Renal pelvis (tissue), 1 donor: ENCODE measurements at regions not wholly inside any gene's neighbourhood (a gene's known extent, or its start where the extent isn't known, plus 50 kb on each side); places are given as distances from the start of the nearest gene placed in this dataset.
"Not testable (repeated sequence)": the region's sequence is repeated elsewhere in the genome, so short reads cannot be mapped to it uniquely, and the experiment has no call there.

ENCODE experiments used
- DNase-seq: peaks from one replicate; pipeline ENCODE4 v3.0.0-alpha.2; 2013

DNA sequence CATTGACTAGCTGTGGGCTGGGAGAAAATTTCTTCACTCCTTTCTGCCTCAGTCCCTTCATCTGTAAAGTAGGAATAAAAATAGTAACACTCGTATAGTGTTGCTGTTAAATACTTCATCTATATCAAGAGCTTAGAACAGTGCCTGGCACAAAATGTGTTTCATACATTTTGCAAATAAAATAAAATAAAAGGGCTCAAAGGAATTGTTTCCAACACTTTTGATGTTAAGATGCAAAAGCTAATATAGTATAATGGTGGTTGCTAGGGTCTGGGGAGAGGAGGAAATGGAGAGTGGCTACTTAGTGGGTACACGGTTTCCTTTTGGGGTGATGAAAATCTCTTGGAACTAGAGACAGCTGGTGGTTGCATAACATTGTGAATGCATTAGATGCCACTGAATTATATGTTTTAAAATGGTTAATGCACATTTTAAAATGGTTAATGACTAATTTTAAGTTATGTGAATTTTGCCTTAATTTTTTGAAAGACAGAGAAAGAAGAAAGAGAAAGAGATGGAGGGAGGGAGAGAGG is 542.1 kb upstream of the ID2 start:
- DNase-seq = no peak

DNA sequence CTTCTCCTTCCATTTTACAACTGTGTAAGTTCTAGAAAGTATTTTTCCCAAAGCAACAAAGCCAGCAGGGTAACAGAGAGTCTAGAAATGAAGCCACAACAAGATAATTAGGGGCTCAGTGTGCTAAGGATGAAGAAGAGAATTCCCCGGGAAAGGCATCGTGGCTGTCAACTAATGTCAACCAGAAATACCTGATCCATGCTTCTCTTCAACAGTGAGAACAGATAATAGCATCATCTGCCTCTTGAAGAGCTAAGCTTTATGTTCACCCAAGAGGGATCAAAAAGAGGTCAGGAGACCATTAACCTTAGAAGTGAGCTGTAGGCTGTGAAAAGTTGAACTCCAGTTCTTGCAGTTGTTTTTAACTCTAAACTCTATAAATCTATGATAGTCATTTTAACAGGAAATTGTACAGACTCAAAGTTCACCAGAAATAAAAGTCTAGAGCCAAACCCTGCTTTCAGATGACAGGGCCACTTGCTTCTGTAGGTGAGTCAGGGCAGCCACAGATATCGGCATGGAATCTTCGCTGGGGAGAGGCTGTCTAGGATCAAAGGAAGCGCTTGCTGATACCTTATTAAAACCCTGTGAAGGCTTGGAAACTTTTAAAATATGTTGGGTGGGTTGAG is 540.7 kb upstream of the ID2 start:
- no peak for DNase-seq

DNA sequence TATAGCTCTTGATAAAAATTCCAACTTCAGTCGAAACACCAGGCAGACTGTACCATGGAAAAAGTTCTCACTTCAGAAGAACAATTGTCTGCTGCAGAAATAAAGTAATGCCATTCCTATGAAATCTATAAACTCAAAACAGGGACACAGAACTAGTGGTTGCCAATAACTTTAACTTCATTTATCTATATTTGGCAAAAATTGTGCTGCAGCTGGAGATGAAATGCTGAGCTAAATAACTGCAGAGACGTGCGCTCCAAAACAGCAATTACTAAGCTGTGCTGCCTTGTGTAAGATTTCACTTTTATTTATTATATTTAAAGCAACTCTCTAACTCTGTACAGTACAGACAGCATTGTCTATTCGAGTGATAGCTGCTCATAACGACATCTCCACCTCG is 540.1 kb upstream of the ID2 start:
- no peak for DNase-seq

GRCh38 chr2:8142461-8142860 is 539.4 kb upstream of the ID2 start:
- DNase-seq = no peak

GRCh38 chr2:8144131-8144631 is 537.7 kb upstream of the ID2 start:
- DNase-seq = no peak

DNA sequence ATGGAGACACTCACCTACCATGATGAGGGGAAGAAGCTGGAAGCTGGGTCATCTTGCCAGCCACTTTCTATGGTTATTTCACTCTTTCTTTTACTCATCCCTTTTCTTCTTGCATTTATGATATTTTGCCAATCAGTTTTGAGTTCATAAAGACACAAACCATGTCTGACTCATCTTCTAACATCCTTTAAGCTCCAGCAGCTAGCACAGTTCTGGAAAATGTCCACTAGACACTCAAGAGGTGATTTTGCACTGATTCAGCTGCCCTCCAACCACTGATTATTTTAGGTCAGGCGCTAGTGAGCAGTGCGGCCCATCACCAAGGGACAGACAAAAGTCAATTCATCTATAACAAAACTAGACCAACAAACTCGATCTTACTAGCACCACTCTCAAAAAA is 537.1 kb upstream of the ID2 start:
- DNase-seq = no peak

DNA sequence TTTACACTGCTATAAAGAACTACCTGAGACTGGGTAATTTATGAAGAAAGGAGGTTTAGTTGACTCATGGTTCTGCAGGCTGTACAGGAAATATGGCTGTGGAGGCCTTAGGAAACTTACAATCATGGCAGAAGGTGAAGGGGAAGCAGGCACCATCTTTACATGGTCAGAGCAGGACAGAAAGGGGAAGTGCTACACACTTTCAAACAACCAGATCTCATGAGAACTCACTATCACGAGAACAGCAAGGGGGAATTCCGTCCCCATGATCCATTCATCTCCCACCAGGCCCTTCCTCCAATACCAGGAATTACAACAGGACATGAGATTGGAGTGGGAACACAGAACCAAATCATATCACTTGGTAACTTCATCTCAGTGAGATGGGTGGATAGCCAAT is 536.5 kb upstream of the ID2 start:
- not testable (repeated sequence) for DNase-seq

DNA sequence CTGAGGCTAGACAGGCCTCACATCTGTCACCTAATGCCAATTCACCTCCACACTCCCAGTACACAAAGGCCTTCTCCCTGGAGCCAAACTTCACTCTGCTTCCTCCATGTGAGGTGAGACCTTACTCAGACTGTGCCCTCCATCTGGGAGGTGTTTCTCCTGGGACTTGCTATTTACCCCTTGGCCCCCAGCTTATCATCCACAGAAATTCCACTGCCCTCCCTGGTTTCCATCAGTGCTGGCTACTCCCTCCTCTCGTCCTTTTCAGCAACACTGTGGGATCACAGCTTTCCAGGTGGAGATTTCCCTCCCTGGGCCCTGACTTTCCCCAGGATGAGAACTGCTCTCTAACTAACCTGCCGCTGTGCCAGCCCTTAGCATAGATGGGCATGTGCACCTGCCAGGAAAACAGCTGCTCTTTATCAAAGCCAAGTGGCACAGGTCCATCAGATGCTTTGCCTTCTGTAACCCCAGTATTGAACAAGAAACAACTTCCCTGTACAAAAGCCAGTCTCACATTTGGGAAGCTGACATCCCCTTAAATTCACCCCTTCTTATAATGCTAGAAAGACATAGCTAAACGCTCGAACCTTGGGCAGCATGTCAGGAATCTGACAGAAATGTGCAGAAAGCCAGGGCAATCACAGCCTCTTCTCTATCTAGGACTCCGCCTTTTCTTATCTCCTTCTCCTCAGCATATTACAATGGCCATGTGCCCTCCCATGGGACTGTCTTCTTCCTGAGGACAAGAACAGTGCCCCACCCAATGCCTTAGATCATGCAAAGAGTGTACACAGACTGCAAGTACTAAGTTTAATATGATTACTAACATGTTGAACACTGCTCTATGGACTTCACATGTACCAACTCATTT is 535.5 kb upstream of the ID2 start:
- DNase-seq = no peak

- DNase-seq = no peak
Observed at GRCh38 chr2:8148260-8149006, 533.4 kb upstream of the ID2 start.

DNA sequence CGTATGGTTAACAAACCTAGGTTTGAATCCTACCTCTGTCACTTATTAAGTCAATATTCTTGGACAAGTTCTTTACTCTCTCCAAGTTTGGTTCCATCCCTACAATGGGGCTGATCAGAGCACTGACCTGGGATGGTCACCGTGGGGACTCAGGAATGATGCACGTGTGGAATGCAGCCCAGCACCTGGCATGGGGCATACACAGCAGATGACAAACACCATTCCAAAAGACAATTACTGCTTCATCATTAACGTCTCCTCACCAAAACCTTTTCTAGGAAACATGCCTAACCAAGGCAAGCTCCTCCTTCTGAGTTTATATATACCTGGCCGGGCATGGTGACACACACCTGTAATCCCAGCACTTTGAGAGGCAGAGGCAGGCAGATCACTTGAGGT is 532.9 kb upstream of the ID2 start:
- DNase-seq = no peak

DNA sequence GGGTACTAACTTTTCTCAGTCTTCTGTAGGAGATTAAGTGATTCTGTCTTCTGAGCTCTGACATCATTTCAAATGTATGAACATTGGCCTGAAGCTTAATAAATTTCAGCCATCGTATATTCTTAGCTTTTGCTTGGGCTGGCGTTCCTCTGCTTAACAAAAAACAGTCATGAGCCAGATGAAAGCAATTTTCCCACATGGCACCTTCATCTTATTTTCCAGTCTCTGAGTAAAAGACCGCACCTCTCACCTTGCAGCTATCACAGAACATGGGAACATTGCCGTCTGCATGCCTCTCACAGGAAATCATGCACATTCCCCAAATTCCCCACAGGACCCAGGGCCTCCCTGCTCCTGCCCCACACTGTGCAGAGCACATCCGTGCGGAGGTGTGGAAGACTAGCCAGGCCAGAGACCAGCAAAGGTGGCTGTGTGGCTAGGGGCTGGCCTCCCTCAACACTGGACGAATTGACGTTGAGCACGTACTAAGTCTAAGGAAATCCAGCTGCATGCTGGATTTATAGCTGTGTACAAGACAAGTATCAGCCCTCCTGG is 531.8 kb upstream of the ID2 start:
- DNase-seq = no peak

DNA sequence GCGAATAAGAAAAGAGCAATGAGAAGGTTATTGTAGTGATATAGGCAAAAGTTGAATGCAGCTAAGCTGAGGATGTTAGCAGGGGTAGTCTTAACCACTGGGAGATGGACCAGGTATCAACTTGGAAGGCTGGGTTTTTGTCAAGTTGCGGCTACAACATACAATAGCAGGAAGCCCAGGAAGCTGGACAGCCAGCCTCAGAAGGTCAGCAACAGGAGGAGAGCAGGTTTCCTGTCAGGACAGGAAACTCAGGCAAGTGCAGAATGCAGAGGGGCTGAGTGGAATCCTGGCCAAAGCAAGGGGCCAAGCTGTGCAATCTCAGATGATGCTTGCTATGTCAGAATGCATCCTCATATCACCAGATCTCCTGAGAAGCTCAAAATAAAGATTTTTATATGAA is 530.0 kb upstream of the ID2 start:
- no peak for DNase-seq

DNA sequence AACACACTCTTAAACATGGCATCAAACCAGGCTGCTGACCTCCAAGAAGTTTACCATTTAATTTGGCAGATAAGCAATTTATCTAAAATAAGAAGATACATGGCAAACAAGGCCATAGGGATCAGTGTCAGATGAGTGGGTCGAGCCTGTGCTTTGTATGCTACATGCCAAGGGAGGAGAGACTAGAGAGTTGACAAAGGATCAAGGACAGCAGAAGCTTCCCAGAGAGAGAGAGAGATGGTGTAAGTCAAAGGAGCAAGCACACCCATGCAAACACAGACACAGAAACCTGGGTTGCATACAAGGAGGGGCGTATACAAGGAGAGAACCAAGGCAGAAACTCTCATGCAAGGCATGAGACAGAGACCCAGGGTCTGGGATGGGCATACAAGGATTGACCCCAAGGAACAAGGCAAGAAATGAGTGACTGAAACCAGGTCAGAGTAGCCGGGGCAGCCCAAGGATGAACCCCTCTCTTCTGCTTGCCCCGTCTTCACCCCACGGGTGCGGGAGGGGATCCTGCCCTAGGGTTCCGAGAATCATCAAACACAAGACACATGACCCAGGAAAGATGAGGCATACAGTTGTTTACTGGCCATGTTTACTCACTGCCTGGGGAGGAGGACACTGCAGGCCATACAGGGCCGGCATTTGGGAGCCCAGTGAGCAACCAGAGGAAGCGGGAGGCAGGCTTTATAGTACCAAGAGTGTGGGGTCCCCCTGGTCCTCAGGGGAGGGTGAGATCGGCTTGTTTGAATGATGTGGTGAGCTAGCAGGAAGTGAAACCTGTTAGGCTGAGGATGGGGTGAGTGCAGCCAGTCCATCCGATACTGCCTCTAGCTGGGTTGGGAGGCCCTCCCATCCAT is 529.2 kb upstream of the ID2 start:
- no peak for DNase-seq

- no peak for DNase-seq
Observed at GRCh38 chr2:8153258-8153718, 528.6 kb upstream of the ID2 start.

DNA sequence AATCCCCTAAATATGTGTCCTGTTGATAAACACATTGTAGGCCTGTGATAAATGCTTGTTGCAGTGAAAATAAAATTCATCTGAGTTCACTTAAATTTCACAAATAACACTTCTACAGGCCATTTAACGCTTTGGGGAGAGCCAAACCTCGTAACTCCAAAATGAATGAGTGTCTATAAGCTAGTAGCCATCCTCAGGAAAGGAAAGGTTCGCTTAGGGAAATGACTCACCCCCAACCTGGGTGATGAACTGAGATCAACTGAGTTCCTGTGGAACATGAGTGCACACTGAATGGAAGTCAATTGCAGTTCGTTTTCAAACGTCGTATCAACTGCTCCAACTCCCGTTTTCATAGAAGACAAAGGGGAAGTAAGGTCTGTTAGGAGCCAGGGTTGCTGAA is 527.6 kb upstream of the ID2 start:
- DNase-seq = no peak

- DNase-seq = no peak
Observed at GRCh38 chr2:8154936-8155335, 526.9 kb upstream of the ID2 start.

DNA sequence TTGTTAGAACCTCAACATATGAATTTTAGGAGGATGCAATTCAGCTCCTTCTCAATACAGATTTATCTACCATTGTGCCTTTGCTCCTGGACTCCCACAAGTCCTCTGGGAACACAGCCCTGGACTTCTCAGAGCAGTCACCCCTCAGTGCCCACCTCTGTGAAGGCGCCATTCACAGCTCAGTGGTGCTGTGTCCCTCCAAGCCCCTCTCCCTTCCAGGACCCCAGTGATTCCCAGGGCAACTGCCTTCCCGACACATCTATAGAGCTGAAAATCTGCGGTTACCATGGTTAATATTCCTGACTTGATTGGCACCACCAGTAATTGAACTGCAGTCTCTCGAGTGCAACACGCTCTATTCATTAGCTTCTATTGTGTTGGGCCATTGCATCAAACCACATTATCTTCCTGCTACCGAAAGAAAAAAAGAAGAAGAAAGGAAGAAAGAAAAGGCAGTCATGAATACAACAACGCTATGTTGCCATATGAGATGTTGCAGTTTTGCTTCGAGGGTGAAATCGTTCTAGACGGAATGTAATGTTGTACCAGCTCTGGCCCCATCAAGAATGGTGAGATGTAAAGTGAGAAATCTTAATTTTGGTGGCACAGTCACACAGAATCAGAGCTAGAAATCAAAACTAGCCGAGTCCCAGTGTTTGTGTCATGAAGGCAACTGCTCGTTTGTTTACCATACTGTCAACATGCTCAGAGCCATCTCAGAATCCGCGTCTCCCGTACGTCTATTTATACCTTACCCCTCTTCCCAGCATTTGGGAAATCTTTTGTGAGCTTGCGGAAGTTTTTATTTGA is 524.0 kb upstream of the ID2 start:
- no peak for DNase-seq

- no peak for DNase-seq
Observed at GRCh38 chr2:8158711-8159110, 523.1 kb upstream of the ID2 start.

DNA sequence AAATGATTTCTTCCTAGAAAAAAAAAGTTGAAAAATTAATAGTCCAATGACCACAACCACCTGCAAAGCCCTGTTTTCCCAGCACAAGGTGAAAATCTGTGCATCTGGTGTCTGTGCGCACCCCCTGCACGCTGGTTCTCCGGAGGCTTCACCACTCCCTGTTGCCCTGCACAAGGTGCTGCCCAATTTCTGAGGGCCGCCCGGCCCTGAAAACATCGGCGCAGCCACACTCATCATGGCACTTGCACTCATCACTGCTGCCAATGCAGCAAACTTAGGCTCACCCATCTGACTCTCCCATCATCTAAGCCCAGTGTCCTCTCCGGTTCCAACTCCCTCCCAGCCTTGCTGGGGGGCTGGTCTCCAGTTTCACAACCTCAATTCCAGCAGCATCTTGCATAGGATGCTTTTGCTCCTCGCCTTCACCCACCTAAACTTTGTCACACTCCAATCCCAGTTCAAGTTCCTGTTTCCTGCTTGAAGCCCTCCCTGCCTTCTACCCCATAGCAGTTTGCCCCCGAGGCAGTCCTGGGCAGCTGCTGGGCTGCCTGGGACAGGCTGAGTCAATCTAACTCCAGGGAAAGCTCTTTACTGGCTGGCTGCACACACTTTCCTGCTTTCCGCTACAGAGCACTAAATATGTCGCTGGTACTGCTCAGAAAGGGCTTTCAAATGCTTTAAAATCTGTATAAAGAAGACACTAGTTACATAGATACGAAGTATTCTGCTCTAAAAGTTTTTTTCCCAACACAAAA is 522.5 kb upstream of the ID2 start:
- no peak for DNase-seq
